ENCODE measurements at regions not wholly inside any gene's neighbourhood (a gene's known extent, or its start where the extent isn't known, plus 50 kb on each side); places are given as distances from the start of the nearest gene placed in this dataset.

- ATAC-seq, result no peak
- in situ Hi-C loops (cut with HindIII; ENCODE audit: low pct_unique_long_range_greater_than_20kb, low sequenced_read_pairs), result no loop called here
Measured at GRCh38 chr2:59342166-59342565, 1101.0 kb upstream of the FANCL start.

DNA sequence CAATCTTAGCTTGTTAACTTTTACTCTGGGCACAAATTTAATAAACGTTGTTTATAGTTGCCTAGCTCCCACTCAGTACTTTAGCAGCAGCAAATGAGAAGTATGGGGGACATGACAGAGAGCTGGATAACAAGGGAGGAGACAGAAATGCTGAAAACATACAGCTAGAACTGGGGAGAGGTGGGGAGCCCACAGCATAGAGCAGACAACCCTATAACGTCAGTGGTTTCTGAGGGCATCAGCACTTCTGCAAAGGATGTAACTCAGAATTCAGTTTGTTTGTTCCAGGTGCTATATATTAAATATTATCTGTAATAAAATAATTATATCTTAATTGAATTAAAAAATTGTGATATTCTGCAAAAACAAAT lies 1098.7 kb upstream of the FANCL start:
- BruUV-seq (replicated peaks), result no TSS peak
- Histone ChIP-seq H3K27me3 (ENCODE audit: control insufficient read depth, insufficient read depth, low read length) (no peaks in the 10 kb centered on the region), H3K4me3 (ENCODE audit: low read depth in 2 of 2, low read length in 2 of 2) (no peak overlapping the region), H3K9me3 (ENCODE audit: control insufficient read depth, insufficient read depth, low read depth, low read length) (no peaks in the 10 kb centered on the region), H3K4me1 (ENCODE audit: control insufficient read depth, insufficient read depth, low read length) (no peaks in the 10 kb centered on the region), H3K27ac (ENCODE audit: low read length) (no peak overlapping the region), H3K36me3 (ENCODE audit: control insufficient read depth, insufficient read depth, low read length) (no peaks in the 10 kb centered on the region)
- no peak for ATAC-seq
- ChIA-PET CTCF (no interaction called here), POLR2A (interaction anchor here (0.7 kb wide), 1 partner anchor 63 kb away, joined by 3 read pairs; no protein-coding TSS in a partner anchor)
- no peak for DNase-seq (ENCODE audit: low read depth, low spot score)
- intact Hi-C loops (cut with micrococcal nuclease; ENCODE audit: unreplicated experiment), result no loop called here
- in situ Hi-C loops (cut with HindIII; ENCODE audit: low pct_unique_long_range_greater_than_20kb, low sequenced_read_pairs), result no loop called here
- TF ChIP-seq POLR2AphosphoS5 (IDR thresholded peaks at IDR 0.05; ENCODE audit: low read depth, low read length) (no peak), TCF7L2 (IDR thresholded peaks at IDR 0.05; ENCODE audit: low read depth, low read length) (no peak), CTCF (IDR thresholded peaks at IDR 0.05) (no peak), SIN3A (IDR thresholded peaks at IDR 0.05; ENCODE audit: borderline replicate concordance, insufficient read depth, low read depth, low read length) (no peak)
- TF ChIP-seq, protein P1, sequence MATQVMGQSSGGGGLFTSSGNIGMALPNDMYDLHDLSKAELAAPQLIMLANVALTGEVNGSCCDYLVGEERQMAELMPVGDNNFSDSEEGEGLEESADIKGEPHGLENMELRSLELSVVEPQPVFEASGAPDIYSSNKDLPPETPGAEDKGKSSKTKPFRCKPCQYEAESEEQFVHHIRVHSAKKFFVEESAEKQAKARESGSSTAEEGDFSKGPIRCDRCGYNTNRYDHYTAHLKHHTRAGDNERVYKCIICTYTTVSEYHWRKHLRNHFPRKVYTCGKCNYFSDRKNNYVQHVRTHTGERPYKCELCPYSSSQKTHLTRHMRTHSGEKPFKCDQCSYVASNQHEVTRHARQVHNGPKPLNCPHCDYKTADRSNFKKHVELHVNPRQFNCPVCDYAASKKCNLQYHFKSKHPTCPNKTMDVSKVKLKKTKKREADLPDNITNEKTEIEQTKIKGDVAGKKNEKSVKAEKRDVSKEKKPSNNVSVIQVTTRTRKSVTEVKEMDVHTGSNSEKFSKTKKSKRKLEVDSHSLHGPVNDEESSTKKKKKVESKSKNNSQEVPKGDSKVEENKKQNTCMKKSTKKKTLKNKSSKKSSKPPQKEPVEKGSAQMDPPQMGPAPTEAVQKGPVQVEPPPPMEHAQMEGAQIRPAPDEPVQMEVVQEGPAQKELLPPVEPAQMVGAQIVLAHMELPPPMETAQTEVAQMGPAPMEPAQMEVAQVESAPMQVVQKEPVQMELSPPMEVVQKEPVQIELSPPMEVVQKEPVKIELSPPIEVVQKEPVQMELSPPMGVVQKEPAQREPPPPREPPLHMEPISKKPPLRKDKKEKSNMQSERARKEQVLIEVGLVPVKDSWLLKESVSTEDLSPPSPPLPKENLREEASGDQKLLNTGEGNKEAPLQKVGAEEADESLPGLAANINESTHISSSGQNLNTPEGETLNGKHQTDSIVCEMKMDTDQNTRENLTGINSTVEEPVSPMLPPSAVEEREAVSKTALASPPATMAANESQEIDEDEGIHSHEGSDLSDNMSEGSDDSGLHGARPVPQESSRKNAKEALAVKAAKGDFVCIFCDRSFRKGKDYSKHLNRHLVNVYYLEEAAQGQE (IDR thresholded peaks at IDR 0.05; ENCODE audit: insufficient read depth in 1 of 2, low read depth in 2 of 2, low read length in 1 of 2), result no peak

More at GRCh38 chr2:59342166-59342565, 1101.0 kb upstream of the FANCL start:
- no peak overlapping the region for H3K4me3 ChIP-seq (ENCODE audit: low read depth in 2 of 2, low read length in 2 of 2)
- H3K36me3 ChIP-seq (ENCODE audit: control insufficient read depth, insufficient read depth, low read length), result no peaks in the 10 kb centered on the region
- ChIA-PET CTCF (no interaction called here), POLR2A (interaction anchor here (0.7 kb wide), 1 partner anchor 21 kb away, joined by 5 read pairs; no protein-coding TSS in a partner anchor)
- TF ChIP-seq, protein P1 (IDR thresholded peaks at IDR 0.05; ENCODE audit: insufficient read depth in 1 of 2, low read depth in 2 of 2, low read length in 1 of 2), result no peak
- no peak for TF ChIP-seq POLR2AphosphoS5 (IDR thresholded peaks at IDR 0.05; ENCODE audit: low read depth, low read length)
- TF ChIP-seq TCF7L2 (IDR thresholded peaks at IDR 0.05; ENCODE audit: low read depth, low read length), result no peak
- TF ChIP-seq SIN3A (IDR thresholded peaks at IDR 0.05; ENCODE audit: borderline replicate concordance, insufficient read depth, low read depth, low read length), result no peak
- TF ChIP-seq CTCF (IDR thresholded peaks at IDR 0.05), result no peak
- no peak overlapping the region for H3K27ac ChIP-seq (ENCODE audit: low read length)
- no peaks in the 10 kb centered on the region for H3K27me3 ChIP-seq (ENCODE audit: control insufficient read depth, insufficient read depth, low read length)
- H3K9me3 ChIP-seq (ENCODE audit: control insufficient read depth, insufficient read depth, low read depth, low read length), result no peaks in the 10 kb centered on the region
- DNase-seq (ENCODE audit: low read depth, low spot score), result no peak
- no peaks in the 10 kb centered on the region for H3K4me1 ChIP-seq (ENCODE audit: control insufficient read depth, insufficient read depth, low read length)
- intact Hi-C loops (cut with micrococcal nuclease; ENCODE audit: unreplicated experiment), result no loop called here
- BruUV-seq (replicated peaks), result no TSS peak
